Activated B cell treated with CpG ODN at 0.5 μM for 24 hours (primary cell): ENCODE measurements at regions not wholly inside any gene's neighbourhood (a gene's known extent, or its start where the extent isn't known, plus 50 kb on each side); places are given as distances from the start of the nearest gene placed in this dataset.

Source experiments
- ATAC-seq: fragments of 200-7000 bp; cut with Tn5 transposase; one replicate; pipeline ENCODE4 v1.10.0; 2021; ENCODE audit warnings: low read depth, mild to moderate bottlenecking, moderate library complexity
- CTCF ChIA-PET: fragments of 350-600 bp; sonication (Branson Sonifier 250); formaldehyde crosslinking; loops from one replicate; lab custom pipeline; 2021; ENCODE audit warnings: antibody characterized with exemption; lab: Charles Lee
- POLR2A ChIA-PET: fragments of 350-600 bp; sonication (Branson Sonifier 250); formaldehyde crosslinking; loops from one replicate; lab custom pipeline; 2021; ENCODE audit warnings: antibody characterized with exemption; lab: Charles Lee
- DNase-seq: peaks from one replicate; pipeline ENCODE4 v3.0.0; 2022
- H3K27ac Mint-ChIP-seq: one replicate; pipeline ENCODE4 v1.8.0; 2020; ENCODE audit warnings: mixed read lengths
- H3K27me3 Mint-ChIP-seq: one replicate; pipeline ENCODE4 v1.8.0; 2021; ENCODE audit warnings: mixed read lengths
- H3K36me3 Mint-ChIP-seq: one replicate; pipeline ENCODE4 v1.8.0; 2021; ENCODE audit warnings: low read depth, mixed read lengths
- H3K4me1 Mint-ChIP-seq: one replicate; pipeline ENCODE4 v1.8.0; 2021; ENCODE audit warnings: mixed read lengths
- H3K4me3 Mint-ChIP-seq: one replicate; pipeline ENCODE4 v1.8.0; 2020; ENCODE audit warnings: mild to moderate bottlenecking, mixed read lengths
- H3K9me3 Mint-ChIP-seq: one replicate; pipeline ENCODE4 v1.8.0; 2020; ENCODE audit warnings: mixed read lengths
- intact Hi-C: fragments of 100-400 bp; cut with micrococcal nuclease; formaldehyde crosslinking; loops from one replicate; pipeline ENCODE4 v1.15.1; 2024
- TF ChIP-seq, protein P1 (sequence below): fragments of 200-600 bp; IDR thresholded peaks from one replicate; pipeline ENCODE4 v1.8.0; 2022; ENCODE audit warnings: antibody characterized with exemption, mild to moderate bottlenecking

DNA sequence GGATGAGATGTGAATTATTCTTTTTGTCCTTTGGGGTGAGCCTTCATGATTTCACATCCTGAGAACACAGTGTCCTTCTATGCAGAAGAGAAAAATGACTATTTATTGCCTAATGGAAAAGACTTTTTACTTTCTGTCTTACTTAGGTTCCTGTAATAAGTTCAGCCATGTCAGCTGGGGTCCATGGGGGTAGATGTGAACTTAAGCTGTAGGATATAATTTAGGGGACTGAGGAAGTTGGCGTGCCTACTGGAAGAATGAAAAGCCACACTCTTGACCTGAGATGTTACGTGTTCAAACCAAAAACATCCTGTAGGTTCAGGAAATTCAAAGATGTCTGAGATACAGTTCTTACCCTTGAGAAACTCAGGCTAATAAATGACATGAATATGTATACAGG, 660.5 kb downstream of the TOX3 start:
- no peak for DNase-seq
- no peak for ATAC-seq
- POLR2A ChIA-PET: no interaction called here
- CTCF ChIA-PET: no interaction called here
- Mint-ChIP-seq H3K36me3 (no peaks in the 10 kb centered on the region), H3K27me3 (no peaks in the 10 kb centered on the region), H3K4me1 (no peaks in the 10 kb centered on the region), H3K27ac (no peak overlapping the region), H3K4me3 (no peak overlapping the region), H3K9me3 (no peaks in the 10 kb centered on the region)
- TF ChIP-seq, protein P1, sequence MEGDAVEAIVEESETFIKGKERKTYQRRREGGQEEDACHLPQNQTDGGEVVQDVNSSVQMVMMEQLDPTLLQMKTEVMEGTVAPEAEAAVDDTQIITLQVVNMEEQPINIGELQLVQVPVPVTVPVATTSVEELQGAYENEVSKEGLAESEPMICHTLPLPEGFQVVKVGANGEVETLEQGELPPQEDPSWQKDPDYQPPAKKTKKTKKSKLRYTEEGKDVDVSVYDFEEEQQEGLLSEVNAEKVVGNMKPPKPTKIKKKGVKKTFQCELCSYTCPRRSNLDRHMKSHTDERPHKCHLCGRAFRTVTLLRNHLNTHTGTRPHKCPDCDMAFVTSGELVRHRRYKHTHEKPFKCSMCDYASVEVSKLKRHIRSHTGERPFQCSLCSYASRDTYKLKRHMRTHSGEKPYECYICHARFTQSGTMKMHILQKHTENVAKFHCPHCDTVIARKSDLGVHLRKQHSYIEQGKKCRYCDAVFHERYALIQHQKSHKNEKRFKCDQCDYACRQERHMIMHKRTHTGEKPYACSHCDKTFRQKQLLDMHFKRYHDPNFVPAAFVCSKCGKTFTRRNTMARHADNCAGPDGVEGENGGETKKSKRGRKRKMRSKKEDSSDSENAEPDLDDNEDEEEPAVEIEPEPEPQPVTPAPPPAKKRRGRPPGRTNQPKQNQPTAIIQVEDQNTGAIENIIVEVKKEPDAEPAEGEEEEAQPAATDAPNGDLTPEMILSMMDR: no peak
- intact Hi-C loops: no loop called here

DNA sequence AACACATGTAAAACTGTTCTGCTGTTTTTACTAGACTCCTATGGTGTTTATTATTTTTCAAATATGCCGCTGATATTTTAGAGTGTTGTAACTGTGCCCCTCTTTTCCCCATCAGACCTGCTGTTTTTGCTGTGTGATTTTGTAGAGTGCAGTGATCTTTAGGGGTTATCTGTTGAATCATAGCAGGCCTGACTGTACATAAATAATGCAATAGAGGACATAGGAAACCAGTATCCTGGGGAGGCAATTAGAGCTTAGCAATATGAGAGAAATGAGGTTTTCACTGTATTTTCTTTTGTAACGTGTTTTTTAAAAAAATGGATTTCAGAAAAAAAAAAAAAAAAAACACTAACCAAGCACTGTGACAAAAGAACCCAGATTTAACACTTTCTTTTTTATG, 662.2 kb downstream of the TOX3 start:
- ATAC-seq: no peak
- Mint-ChIP-seq H3K27me3 (no peaks in the 10 kb centered on the region), H3K9me3 (no peaks in the 10 kb centered on the region), H3K27ac (no peak overlapping the region), H3K36me3 (no peaks in the 10 kb centered on the region), H3K4me1 (no peaks in the 10 kb centered on the region), H3K4me3 (no peak overlapping the region)
- intact Hi-C loops: no loop called here
- no peak for DNase-seq
- CTCF ChIA-PET: no interaction called here
- POLR2A ChIA-PET: no interaction called here
- TF ChIP-seq, protein P1: no peak

DNA sequence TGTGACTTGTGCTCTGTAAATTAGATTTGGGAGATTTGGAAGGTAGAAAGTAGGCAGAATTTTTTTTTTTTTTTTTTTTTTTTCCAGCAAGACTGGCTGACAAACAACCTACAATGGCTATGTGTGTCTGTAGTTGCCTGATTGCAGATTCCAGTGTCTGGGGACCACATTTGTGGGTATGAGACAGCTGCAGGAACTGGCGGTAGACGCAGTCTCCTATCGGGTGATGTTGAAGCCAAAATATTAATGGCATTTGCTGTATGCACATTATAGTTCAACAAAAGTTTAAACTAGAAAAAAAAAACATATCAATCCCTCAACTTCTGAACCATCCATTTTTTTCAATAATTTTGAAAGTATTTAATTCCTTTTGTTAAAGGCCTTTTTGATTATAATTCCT, 665.2 kb downstream of the TOX3 start:
- TF ChIP-seq, protein P1: no peak
- no peak overlapping the region for H3K27ac Mint-ChIP-seq
- no peaks in the 10 kb centered on the region for H3K27me3 Mint-ChIP-seq
- H3K36me3 Mint-ChIP-seq: no peaks in the 10 kb centered on the region
- POLR2A ChIA-PET: no interaction called here
- ATAC-seq (no peak), DNase-seq (no peak)
- no peaks in the 10 kb centered on the region for H3K4me1 Mint-ChIP-seq
- H3K9me3 Mint-ChIP-seq: no peaks in the 10 kb centered on the region
- intact Hi-C loops: no loop called here
- CTCF ChIA-PET: no interaction called here
- no peak overlapping the region for H3K4me3 Mint-ChIP-seq

DNA sequence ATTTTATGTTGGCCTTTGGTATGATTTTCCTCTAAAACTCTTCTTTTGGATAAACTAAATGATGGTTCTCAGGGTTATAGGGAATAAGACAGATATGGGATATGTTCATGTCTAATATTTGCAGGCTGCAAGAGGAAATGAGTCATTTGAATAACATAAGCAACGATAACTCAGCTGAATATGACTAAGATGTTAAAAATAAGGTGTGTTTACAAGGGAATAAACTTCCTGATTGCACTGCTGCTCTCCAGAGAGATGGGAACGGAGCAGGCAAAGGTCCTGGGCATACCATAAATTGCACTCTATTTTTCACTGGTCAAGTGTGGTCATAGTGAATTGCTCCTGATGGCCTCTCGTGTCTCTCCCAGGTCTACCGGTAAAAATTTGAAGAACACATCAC, 666.2 kb downstream of the TOX3 start:
- CTCF ChIA-PET: no interaction called here
- intact Hi-C loops: no loop called here

DNA sequence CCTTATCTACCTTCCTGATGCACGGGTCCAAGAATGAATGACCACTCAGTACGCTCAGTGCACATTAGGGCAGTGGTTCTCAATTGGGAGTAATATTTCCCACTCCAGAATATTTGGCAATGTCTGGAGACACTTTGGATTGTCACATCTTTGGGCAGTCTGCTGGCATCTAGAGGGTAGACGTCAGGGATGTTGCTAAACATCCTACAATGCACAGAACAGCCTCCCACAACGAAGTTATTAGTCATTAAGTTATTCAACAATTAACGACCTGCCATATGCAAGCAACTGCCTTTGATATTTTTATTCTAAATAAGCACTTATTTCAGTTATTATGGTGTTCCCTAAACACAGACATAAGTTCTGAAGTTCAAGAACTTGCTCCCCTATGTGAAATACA, 669.3 kb downstream of the TOX3 start:
- ATAC-seq: no peak
- Mint-ChIP-seq H3K27ac (no peak overlapping the region), H3K4me1 (no peaks in the 10 kb centered on the region), H3K4me3 (no peak overlapping the region), H3K9me3 (peaks cover 2% of the 10 kb centered on the region), H3K27me3 (no peaks in the 10 kb centered on the region), H3K36me3 (no peaks in the 10 kb centered on the region)
- POLR2A ChIA-PET: no interaction called here
- DNase-seq: no peak
- TF ChIP-seq, protein P1: no peak
- intact Hi-C loops: no loop called here
- CTCF ChIA-PET: no interaction called here

More for the DNA sequence above, 666.2 kb downstream of the TOX3 start:
- Mint-ChIP-seq H3K27me3 (no peaks in the 10 kb centered on the region), H3K4me3 (no peak overlapping the region), H3K9me3 (no peaks in the 10 kb centered on the region), H3K36me3 (no peaks in the 10 kb centered on the region), H3K27ac (no peak overlapping the region), H3K4me1 (no peaks in the 10 kb centered on the region)
- POLR2A ChIA-PET: no interaction called here
- TF ChIP-seq, protein P1: no peak
- no peak for ATAC-seq
- no peak for DNase-seq
